ENCODE measurements at regions not wholly inside any gene's neighbourhood (a gene's known extent, or its start where the extent isn't known, plus 50 kb on each side); places are given as distances from the start of the nearest gene placed in this dataset.
"Not testable (repeated sequence)": the region's sequence is repeated elsewhere in the genome, so short reads cannot be mapped to it uniquely, and the experiment has no call there.

DNA sequence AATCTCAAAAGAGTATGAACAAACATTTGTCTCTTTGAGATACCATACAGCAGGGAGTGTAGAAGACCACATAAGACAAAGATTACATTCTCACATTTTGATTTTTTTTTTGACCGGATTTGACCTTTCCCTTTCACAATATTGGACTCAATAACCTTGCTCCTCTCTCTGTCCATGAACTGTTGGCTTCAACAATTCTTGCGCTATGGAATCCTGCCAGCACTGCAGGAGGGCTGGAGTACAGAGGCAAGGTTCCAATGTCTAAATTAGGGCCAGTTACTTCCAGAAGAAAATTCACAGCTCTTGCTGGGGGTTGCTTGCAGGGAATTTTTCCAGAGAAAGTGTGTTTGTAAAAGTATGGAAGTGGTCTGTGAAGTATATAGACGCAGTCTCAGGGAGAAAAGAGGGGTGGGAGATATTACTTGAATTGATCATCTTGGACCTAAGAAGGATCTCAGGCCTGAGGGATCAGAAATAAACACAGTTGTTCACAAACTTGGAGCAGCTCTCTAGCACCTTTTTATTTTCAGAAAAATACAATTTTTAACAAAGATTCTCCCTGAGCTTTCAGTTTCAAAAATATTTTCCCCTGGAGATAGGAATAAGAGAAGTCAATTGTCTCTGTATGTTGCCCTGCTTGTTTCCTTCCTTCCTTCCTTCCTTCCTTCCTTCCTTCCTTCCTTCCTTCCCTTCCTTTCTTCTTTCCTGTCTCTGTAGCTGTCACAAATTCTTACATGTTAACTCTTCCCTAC lies 765.9 kb downstream of the BCKDHB start:
- H3K36me3 ChIP-seq, result no peaks in the 10 kb centered on the region
- no peak for DNase-seq (ENCODE audit: extremely low spot score in 2 of 2)
- H3K4me3 ChIP-seq, result no peak overlapping the region
- no peaks in the 10 kb centered on the region for H3K4me1 ChIP-seq
- intact Hi-C loops (cut with DNase I), result no loop called here
- H3K27me3 ChIP-seq, result no peaks in the 10 kb centered on the region
- H3K9me3 ChIP-seq, result no peaks in the 10 kb centered on the region
- TF ChIP-seq POLR2AphosphoS5 (IDR thresholded peaks at IDR 0.05; ENCODE audit: insufficient read depth in 1 of 2, low read depth in 1 of 2) (no peak), POLR2A (IDR thresholded peaks at IDR 0.05) (no peak)
- TF ChIP-seq, protein P1, sequence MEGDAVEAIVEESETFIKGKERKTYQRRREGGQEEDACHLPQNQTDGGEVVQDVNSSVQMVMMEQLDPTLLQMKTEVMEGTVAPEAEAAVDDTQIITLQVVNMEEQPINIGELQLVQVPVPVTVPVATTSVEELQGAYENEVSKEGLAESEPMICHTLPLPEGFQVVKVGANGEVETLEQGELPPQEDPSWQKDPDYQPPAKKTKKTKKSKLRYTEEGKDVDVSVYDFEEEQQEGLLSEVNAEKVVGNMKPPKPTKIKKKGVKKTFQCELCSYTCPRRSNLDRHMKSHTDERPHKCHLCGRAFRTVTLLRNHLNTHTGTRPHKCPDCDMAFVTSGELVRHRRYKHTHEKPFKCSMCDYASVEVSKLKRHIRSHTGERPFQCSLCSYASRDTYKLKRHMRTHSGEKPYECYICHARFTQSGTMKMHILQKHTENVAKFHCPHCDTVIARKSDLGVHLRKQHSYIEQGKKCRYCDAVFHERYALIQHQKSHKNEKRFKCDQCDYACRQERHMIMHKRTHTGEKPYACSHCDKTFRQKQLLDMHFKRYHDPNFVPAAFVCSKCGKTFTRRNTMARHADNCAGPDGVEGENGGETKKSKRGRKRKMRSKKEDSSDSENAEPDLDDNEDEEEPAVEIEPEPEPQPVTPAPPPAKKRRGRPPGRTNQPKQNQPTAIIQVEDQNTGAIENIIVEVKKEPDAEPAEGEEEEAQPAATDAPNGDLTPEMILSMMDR (IDR thresholded peaks at IDR 0.05), result no peak
- H3K27ac ChIP-seq, result no peak overlapping the region

DNA sequence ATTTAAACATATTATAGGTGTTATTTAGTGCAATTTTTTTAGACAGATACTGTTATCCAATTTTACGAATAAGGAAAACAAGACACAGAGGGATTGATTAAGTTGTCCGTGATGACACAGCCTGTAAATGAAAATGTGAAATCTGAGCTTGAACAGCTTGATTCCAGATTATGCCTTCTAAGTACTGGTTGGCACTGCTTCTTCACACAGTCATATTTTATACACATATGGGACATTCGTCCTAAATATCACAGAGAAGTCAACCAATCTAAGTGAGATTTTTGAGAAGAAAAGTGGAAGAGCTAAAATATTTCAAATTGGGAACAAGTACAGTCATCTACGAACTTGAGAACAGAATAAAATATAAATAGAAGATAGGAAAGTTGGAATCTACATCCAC lies 756.3 kb downstream of the BCKDHB start:
- no peaks in the 10 kb centered on the region for H3K9me3 ChIP-seq
- no peak overlapping the region for H3K4me3 ChIP-seq
- H3K4me1 ChIP-seq, result no peaks in the 10 kb centered on the region
- no peak overlapping the region for H3K27ac ChIP-seq
- no peaks in the 10 kb centered on the region for H3K36me3 ChIP-seq
- TF ChIP-seq, protein P1 (IDR thresholded peaks at IDR 0.05), result no peak
- TF ChIP-seq POLR2AphosphoS5 (IDR thresholded peaks at IDR 0.05; ENCODE audit: insufficient read depth in 1 of 2, low read depth in 1 of 2) (no peak), POLR2A (IDR thresholded peaks at IDR 0.05) (no peak)
- no peak for DNase-seq (ENCODE audit: extremely low spot score in 2 of 2)
- intact Hi-C loops (cut with DNase I), result no loop called here
- no peaks in the 10 kb centered on the region for H3K27me3 ChIP-seq

DNA sequence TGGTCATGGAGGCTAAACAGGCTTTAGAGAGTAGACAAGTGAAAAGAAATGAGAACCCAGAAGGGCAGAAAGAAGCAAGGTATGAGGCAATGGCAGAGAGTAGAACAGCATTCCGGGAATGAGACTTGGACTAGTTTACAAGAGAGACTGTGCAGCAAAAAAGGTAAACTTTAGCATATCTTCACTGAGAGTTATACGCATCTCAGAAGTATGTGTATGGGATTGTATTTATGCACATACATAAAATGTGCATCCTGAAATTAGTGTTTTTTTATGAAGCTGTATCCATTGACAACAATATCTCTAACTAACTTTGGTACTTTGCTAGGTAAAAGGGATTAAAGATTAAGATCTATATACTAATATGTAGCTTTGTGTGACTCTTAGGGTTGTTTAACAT lies 753.6 kb downstream of the BCKDHB start:
- Histone ChIP-seq H3K4me1 (no peaks in the 10 kb centered on the region), H3K4me3 (no peak overlapping the region), H3K27me3 (no peaks in the 10 kb centered on the region), H3K9me3 (no peaks in the 10 kb centered on the region), H3K36me3 (no peaks in the 10 kb centered on the region), H3K27ac (no peak overlapping the region)
- TF ChIP-seq POLR2AphosphoS5 (IDR thresholded peaks at IDR 0.05; ENCODE audit: insufficient read depth in 1 of 2, low read depth in 1 of 2), result no peak
- TF ChIP-seq, protein P1 (IDR thresholded peaks at IDR 0.05), result no peak
- no peak for TF ChIP-seq POLR2A (IDR thresholded peaks at IDR 0.05)
- no peak for DNase-seq (ENCODE audit: extremely low spot score in 2 of 2)
- intact Hi-C loops (cut with DNase I), result no loop called here

DNA sequence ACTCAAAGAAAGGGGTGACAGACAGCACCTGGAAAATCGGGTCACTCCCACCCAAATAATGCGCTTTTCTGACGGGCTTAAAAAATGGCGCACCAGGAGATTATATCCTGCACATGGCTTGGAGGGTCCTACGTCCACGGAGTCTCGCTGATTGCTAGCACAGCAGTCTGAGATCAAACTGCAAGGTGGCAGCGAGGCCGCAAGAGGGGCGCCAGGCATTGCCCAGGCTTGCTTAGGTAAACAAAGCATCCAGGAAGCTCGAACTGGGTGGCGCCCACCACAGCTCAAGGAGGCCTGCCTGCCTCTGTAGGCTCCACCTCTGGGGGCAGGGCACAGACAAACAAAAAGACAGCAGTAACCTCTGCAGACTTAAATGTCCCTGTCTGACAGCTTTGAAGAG lies 741.5 kb downstream of the BCKDHB start:
- H3K9me3 ChIP-seq; H3K36me3 ChIP-seq; H3K27me3 ChIP-seq; H3K4me3 ChIP-seq; H3K27ac ChIP-seq; H3K4me1 ChIP-seq; DNase-seq (ENCODE audit: extremely low spot score in 2 of 2); intact Hi-C loops (cut with DNase I): not testable (repeated sequence)

DNA sequence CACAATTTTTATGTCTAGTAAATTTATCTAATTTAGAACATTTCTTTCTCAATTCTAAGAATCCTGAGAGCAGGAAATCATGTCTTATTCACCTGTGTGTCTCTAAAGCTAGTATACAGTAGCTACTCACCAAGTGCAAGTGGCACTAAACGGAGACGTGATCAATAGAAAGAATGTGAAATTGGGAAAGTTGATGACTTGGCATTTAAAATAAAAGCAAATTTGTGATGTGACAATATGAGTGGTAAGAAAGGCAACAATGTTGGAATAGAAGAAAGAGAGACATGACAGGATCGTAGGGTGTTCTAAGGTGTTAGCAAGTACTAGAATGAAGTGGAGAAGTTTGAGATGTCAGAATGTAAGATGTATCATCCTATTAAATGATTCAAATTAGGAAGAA lies 725.9 kb downstream of the BCKDHB start:
- no peak for DNase-seq (ENCODE audit: extremely low spot score in 2 of 2)
- no peaks in the 10 kb centered on the region for H3K4me1 ChIP-seq
- H3K27me3 ChIP-seq, result no peaks in the 10 kb centered on the region
- intact Hi-C loops (cut with DNase I), result no loop called here
- no peaks in the 10 kb centered on the region for H3K9me3 ChIP-seq
- TF ChIP-seq POLR2AphosphoS5 (IDR thresholded peaks at IDR 0.05; ENCODE audit: insufficient read depth in 1 of 2, low read depth in 1 of 2) (no peak), POLR2A (IDR thresholded peaks at IDR 0.05) (no peak)
- TF ChIP-seq, protein P1 (IDR thresholded peaks at IDR 0.05), result no peak
- H3K36me3 ChIP-seq, result no peaks in the 10 kb centered on the region
- H3K4me3 ChIP-seq, result no peak overlapping the region
- H3K27ac ChIP-seq, result no peak overlapping the region
